DND-41 (cell line): ENCODE measurements at regions not wholly inside any gene's neighbourhood (a gene's known extent, or its start where the extent isn't known, plus 50 kb on each side); places are given as distances from the start of the nearest gene placed in this dataset.

Experiments used
- ATAC-seq: fragments of 200-7000 bp; cut with Tn5 transposase; 3 replicates; pipeline ENCODE4 v1.9.1; 2021; ENCODE audit warnings: low read depth; ENCODE audit not compliant: insufficient read depth
- DNase-seq: peaks from one replicate; pipeline ENCODE4 v3.0.0-alpha.2; 2020
- H2AFZ ChIP-seq: 2 replicates; pipeline ENCODE4 v1.6.0; 2012; ENCODE audit warnings: low read depth, low read length
- H3K27ac ChIP-seq: 2 replicates; pipeline ENCODE4 v1.5.1; 2012; ENCODE audit warnings: low read length, inconsistent platforms
- H3K27me3 ChIP-seq: fragments of 200-600 bp; sonication (generic); 2 replicates; pipeline ENCODE4 v1.6.0; 2012; ENCODE audit warnings: low read length, mild to moderate bottlenecking, inconsistent platforms; ENCODE audit not compliant: insufficient read depth, poor library complexity
- H3K36me3 ChIP-seq: 2 replicates; pipeline ENCODE4 v1.5.1; 2012; ENCODE audit warnings: low read length, inconsistent platforms; ENCODE audit not compliant: insufficient read depth
- H3K4me1 ChIP-seq: 2 replicates; pipeline ENCODE4 v1.5.1; 2012; ENCODE audit warnings: mild to moderate bottlenecking, low read length; ENCODE audit not compliant: insufficient read depth
- H3K4me2 ChIP-seq: 2 replicates; pipeline ENCODE4 v1.6.0; 2012; ENCODE audit warnings: mild to moderate bottlenecking, moderate library complexity, low read length, inconsistent platforms; ENCODE audit not compliant: insufficient read depth
- H3K4me3 ChIP-seq, 2 experiments: fragments of 200-600 bp in 1 of 2; shearing (Covaris generic) in 1 of 2; 2 replicates each; pipeline ENCODE4 v1.5.1; 2012 to 2016; ENCODE audit warnings: inconsistent platforms in 2 of 2, low read length in 2 of 2, mild to moderate bottlenecking in 2 of 2, low read depth in 1 of 2, moderate library complexity in 1 of 2
- H3K79me2 ChIP-seq: 2 replicates; pipeline ENCODE4 v1.6.0; 2012; ENCODE audit warnings: low read length, inconsistent platforms; ENCODE audit not compliant: insufficient read depth
- H3K9ac ChIP-seq: 2 replicates; pipeline ENCODE4 v1.6.0; 2012; ENCODE audit warnings: low read depth, mild to moderate bottlenecking, inconsistent platforms, low read length, moderate library complexity
- H3K9me3 ChIP-seq: 2 replicates; pipeline ENCODE4 v1.5.1; 2012; ENCODE audit warnings: low read length, moderate library complexity, mild to moderate bottlenecking, inconsistent platforms; ENCODE audit not compliant: insufficient read depth, severe bottlenecking
- H4K20me1 ChIP-seq: 2 replicates; pipeline ENCODE4 v1.6.0; 2012; ENCODE audit warnings: low read length; ENCODE audit not compliant: insufficient read depth
- EZH2 ChIP-seq: IDR thresholded peaks from 3 replicates; pipeline ENCODE4 v1.6.1; 2012; ENCODE audit warnings: borderline replicate concordance, low read depth, mild to moderate bottlenecking, moderate library complexity, low read length, inconsistent platforms; ENCODE audit not compliant: severe bottlenecking
- TF ChIP-seq, protein P1 (sequence below): IDR thresholded peaks from 2 replicates; pipeline ENCODE4 v1.5.1; 2012; ENCODE audit warnings: borderline replicate concordance, low read length, moderate library complexity, mild to moderate bottlenecking; ENCODE audit not compliant: poor library complexity, severe bottlenecking; ENCODE audit errors: extremely low read depth

GRCh38 chrX:53746718-53747117 is 60.2 kb upstream of the HUWE1 start:
- DNase-seq: no peak
- no peaks in the 10 kb centered on the region for H3K79me2 ChIP-seq
- H3K27ac ChIP-seq: no peak overlapping the region
- no peaks in the 10 kb centered on the region for H3K27me3 ChIP-seq
- H3K4me1 ChIP-seq: no peaks in the 10 kb centered on the region
- H3K4me2 ChIP-seq: no peak overlapping the region
- TF ChIP-seq, protein P1, sequence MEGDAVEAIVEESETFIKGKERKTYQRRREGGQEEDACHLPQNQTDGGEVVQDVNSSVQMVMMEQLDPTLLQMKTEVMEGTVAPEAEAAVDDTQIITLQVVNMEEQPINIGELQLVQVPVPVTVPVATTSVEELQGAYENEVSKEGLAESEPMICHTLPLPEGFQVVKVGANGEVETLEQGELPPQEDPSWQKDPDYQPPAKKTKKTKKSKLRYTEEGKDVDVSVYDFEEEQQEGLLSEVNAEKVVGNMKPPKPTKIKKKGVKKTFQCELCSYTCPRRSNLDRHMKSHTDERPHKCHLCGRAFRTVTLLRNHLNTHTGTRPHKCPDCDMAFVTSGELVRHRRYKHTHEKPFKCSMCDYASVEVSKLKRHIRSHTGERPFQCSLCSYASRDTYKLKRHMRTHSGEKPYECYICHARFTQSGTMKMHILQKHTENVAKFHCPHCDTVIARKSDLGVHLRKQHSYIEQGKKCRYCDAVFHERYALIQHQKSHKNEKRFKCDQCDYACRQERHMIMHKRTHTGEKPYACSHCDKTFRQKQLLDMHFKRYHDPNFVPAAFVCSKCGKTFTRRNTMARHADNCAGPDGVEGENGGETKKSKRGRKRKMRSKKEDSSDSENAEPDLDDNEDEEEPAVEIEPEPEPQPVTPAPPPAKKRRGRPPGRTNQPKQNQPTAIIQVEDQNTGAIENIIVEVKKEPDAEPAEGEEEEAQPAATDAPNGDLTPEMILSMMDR: no peak
- TF ChIP-seq EZH2: no peak
- no peaks in the 10 kb centered on the region for H3K9me3 ChIP-seq
- no peak overlapping the region for H3K4me3 ChIP-seq
- H3K36me3 ChIP-seq: no peaks in the 10 kb centered on the region
- no peak overlapping the region for H2AFZ ChIP-seq
- H4K20me1 ChIP-seq: no peaks in the 10 kb centered on the region
- H3K9ac ChIP-seq: no peak overlapping the region
- ATAC-seq: no peak

GRCh38 chrX:53743244-53743643 is 56.7 kb upstream of the HUWE1 start:
- H3K79me2 ChIP-seq: no peaks in the 10 kb centered on the region
- no peak overlapping the region for H3K4me3 ChIP-seq
- no peaks in the 10 kb centered on the region for H3K4me1 ChIP-seq
- no peak overlapping the region for H2AFZ ChIP-seq
- no peak overlapping the region for H3K27ac ChIP-seq
- TF ChIP-seq, protein P1: no peak
- TF ChIP-seq EZH2: no peak
- H3K9me3 ChIP-seq: no peaks in the 10 kb centered on the region
- ATAC-seq (no peak), DNase-seq (no peak)
- no peaks in the 10 kb centered on the region for H4K20me1 ChIP-seq
- H3K4me2 ChIP-seq: no peak overlapping the region
- H3K27me3 ChIP-seq: no peaks in the 10 kb centered on the region
- no peak overlapping the region for H3K9ac ChIP-seq
- no peaks in the 10 kb centered on the region for H3K36me3 ChIP-seq

GRCh38 chrX:53738370-53738906 is 51.9 kb upstream of the HUWE1 start:
- DNase-seq (no peak), ATAC-seq (no peak)
- Histone ChIP-seq H3K27me3 (no peaks in the 10 kb centered on the region), H3K79me2 (no peaks in the 10 kb centered on the region), H3K27ac (no peak overlapping the region), H2AFZ (no peak overlapping the region), H3K36me3 (no peaks in the 10 kb centered on the region), H3K9me3 (no peaks in the 10 kb centered on the region), H4K20me1 (no peaks in the 10 kb centered on the region), H3K4me3 (no peak overlapping the region), H3K4me2 (no peak overlapping the region), H3K4me1 (no peaks in the 10 kb centered on the region), H3K9ac (no peak overlapping the region)
- TF ChIP-seq, protein P1: no peak
- no peak for TF ChIP-seq EZH2
